ENCODE measurements at regions not wholly inside any gene's neighbourhood (a gene's known extent, or its start where the extent isn't known, plus 50 kb on each side); places are given as distances from the start of the nearest gene placed in this dataset.

GRCh38 chr3:27561576-27561975, 77.4 kb upstream of the SLC4A7 start:
- Mint-ChIP-seq H3K4me3 (no peak overlapping the region), H3K9me3 (no peaks in the 10 kb centered on the region), H3K27me3 (no peaks in the 10 kb centered on the region), H3K27ac (no peak overlapping the region), H3K4me1 (ENCODE audit: low read depth) (no peaks in the 10 kb centered on the region), H3K36me3 (ENCODE audit: low read depth) (no peaks in the 10 kb centered on the region)
- ChIA-PET POLR2A (no interaction called here), CTCF (interaction anchor here (0.7 kb wide), 1 partner anchor 70 kb away, joined by 3 read pairs; no protein-coding TSS in a partner anchor)
- TF ChIP-seq CTCF (IDR thresholded peaks at IDR 0.05): no peak
- intact Hi-C loops (cut with DNase I, micrococcal nuclease): no loop called here
- H3K4me1 ChIP-seq (ENCODE audit: insufficient read depth, low read length): no peaks in the 10 kb centered on the region
- no peaks in the 10 kb centered on the region for H3K36me3 ChIP-seq (ENCODE audit: insufficient read depth, low read length)
- no peak overlapping the region for H3K4me3 ChIP-seq (ENCODE audit: low read length)
- H3K9me3 ChIP-seq (ENCODE audit: control insufficient read depth in 1 of 2, insufficient read depth in 1 of 2, low read length in 2 of 2): no peaks in the 10 kb centered on the region
- no peak overlapping the region for H3K27ac ChIP-seq (ENCODE audit: low read depth in 1 of 2, low read length in 2 of 2)
- no peaks in the 10 kb centered on the region for H3K27me3 ChIP-seq (ENCODE audit: control insufficient read depth in 1 of 2, insufficient read depth in 2 of 2, low read length in 2 of 2)
- DNase-seq: no peak
- ATAC-seq (ENCODE audit: poor library complexity): no peak

- Histone ChIP-seq H3K27ac (ENCODE audit: low read depth in 1 of 2, low read length in 2 of 2) (no peak overlapping the region), H3K27me3 (ENCODE audit: control insufficient read depth in 1 of 2, insufficient read depth in 2 of 2, low read length in 2 of 2) (no peaks in the 10 kb centered on the region), H3K9me3 (ENCODE audit: control insufficient read depth in 1 of 2, insufficient read depth in 1 of 2, low read length in 2 of 2) (no peaks in the 10 kb centered on the region), H3K36me3 (ENCODE audit: insufficient read depth, low read length) (no peaks in the 10 kb centered on the region), H3K4me1 (ENCODE audit: insufficient read depth, low read length) (no peaks in the 10 kb centered on the region), H3K4me3 (ENCODE audit: low read length) (no peak overlapping the region)
- no peaks in the 10 kb centered on the region for H3K36me3 Mint-ChIP-seq (ENCODE audit: low read depth)
- H3K27ac Mint-ChIP-seq: no peak overlapping the region
- intact Hi-C loops (cut with DNase I, micrococcal nuclease): no loop called here
- no peaks in the 10 kb centered on the region for H3K4me1 Mint-ChIP-seq (ENCODE audit: low read depth)
- CTCF ChIA-PET: interaction anchor here (0.6 kb wide), 1 partner anchor 145 kb away, joined by 3 read pairs; no protein-coding TSS in a partner anchor
- TF ChIP-seq CTCF (IDR thresholded peaks at IDR 0.05): no peak
- no peak overlapping the region for H3K4me3 Mint-ChIP-seq
- H3K27me3 Mint-ChIP-seq: no peaks in the 10 kb centered on the region
- DNase-seq (peak in 1 of 14 experiments; percentile 11), ATAC-seq (ENCODE audit: poor library complexity) (no peak)
- H3K9me3 Mint-ChIP-seq: no peaks in the 10 kb centered on the region
- POLR2A ChIA-PET: no interaction called here
Observed at GRCh38 chr3:27560484-27561056, 76.4 kb upstream of the SLC4A7 start.

GRCh38 chr3:27559835-27560234, 75.7 kb upstream of the SLC4A7 start:
- no peak for ATAC-seq (ENCODE audit: poor library complexity)
- DNase-seq: no peak
- Histone ChIP-seq H3K27ac (ENCODE audit: low read depth in 1 of 2, low read length in 2 of 2) (no peak overlapping the region), H3K9me3 (ENCODE audit: control insufficient read depth in 1 of 2, insufficient read depth in 1 of 2, low read length in 2 of 2) (no peaks in the 10 kb centered on the region), H3K27me3 (ENCODE audit: control insufficient read depth in 1 of 2, insufficient read depth in 2 of 2, low read length in 2 of 2) (no peaks in the 10 kb centered on the region), H3K36me3 (ENCODE audit: insufficient read depth, low read length) (no peaks in the 10 kb centered on the region), H3K4me3 (ENCODE audit: low read length) (no peak overlapping the region), H3K4me1 (ENCODE audit: insufficient read depth, low read length) (no peaks in the 10 kb centered on the region)
- no peaks in the 10 kb centered on the region for H3K27me3 Mint-ChIP-seq
- H3K27ac Mint-ChIP-seq: no peak overlapping the region
- H3K9me3 Mint-ChIP-seq: no peaks in the 10 kb centered on the region
- ChIA-PET POLR2A (no interaction called here), CTCF (no interaction called here)
- no peak overlapping the region for H3K4me3 Mint-ChIP-seq
- no peak for TF ChIP-seq CTCF (IDR thresholded peaks at IDR 0.05)
- no peaks in the 10 kb centered on the region for H3K36me3 Mint-ChIP-seq (ENCODE audit: low read depth)
- intact Hi-C loops (cut with DNase I, micrococcal nuclease): no loop called here
- H3K4me1 Mint-ChIP-seq (ENCODE audit: low read depth): no peaks in the 10 kb centered on the region
